GM04504 (cell line): ENCODE measurements at regions not wholly inside any gene's neighbourhood (a gene's known extent, or its start where the extent isn't known, plus 50 kb on each side); places are given as distances from the start of the nearest gene placed in this dataset.
A peak's percentile ranks its signal among the peaks of the same experiment; 100 is the strongest.

ENCODE experiments used
- DNase-seq: peaks from one replicate; pipeline ENCODE4 v3.0.0-alpha.2; 2012; ENCODE audit warnings: low read depth

GRCh38 chr3:168383573-168383972, 287.8 kb upstream of the GOLIM4 start:
- DNase-seq, result no peak

- DNase-seq, result no peak
These were observed 276.1 kb upstream of the GOLIM4 start for GRCh38 chr3:168371846-168372245.

- DNase-seq, result no peak
These were observed 269.2 kb upstream of the GOLIM4 start for GRCh38 chr3:168364967-168365366.

- DNase-seq, result no peak
These were observed 267.0 kb upstream of the GOLIM4 start for GRCh38 chr3:168362661-168363247.

GRCh38 chr3:168362156-168362555, 266.4 kb upstream of the GOLIM4 start:
- no peak for DNase-seq

- no peak for DNase-seq
These were observed 265.3 kb upstream of the GOLIM4 start for GRCh38 chr3:168360993-168361392.

- DNase-seq, result no peak
These were observed 247.5 kb upstream of the GOLIM4 start for GRCh38 chr3:168342946-168343850.

GRCh38 chr3:168341956-168342936, 246.5 kb upstream of the GOLIM4 start:
- no peak for DNase-seq

- peak; percentile 9 for DNase-seq
These were observed 245.6 kb upstream of the GOLIM4 start for GRCh38 chr3:168341192-168341815.

- no peak for DNase-seq
These were observed 242.4 kb upstream of the GOLIM4 start for GRCh38 chr3:168338161-168338560.

- DNase-seq, result no peak
These were observed 240.6 kb upstream of the GOLIM4 start for GRCh38 chr3:168336276-168336675.

- no peak for DNase-seq
These were observed 237.7 kb upstream of the GOLIM4 start for GRCh38 chr3:168333410-168333935.

GRCh38 chr3:168331756-168332155, 236.0 kb upstream of the GOLIM4 start:
- no peak for DNase-seq

GRCh38 chr3:168330983-168331382, 235.3 kb upstream of the GOLIM4 start:
- no peak for DNase-seq

- DNase-seq, result no peak
These were observed 232.1 kb upstream of the GOLIM4 start for GRCh38 chr3:168327856-168328255.

GRCh38 chr3:168325684-168326083, 230.0 kb upstream of the GOLIM4 start:
- DNase-seq, result no peak

- no peak for DNase-seq
These were observed 227.2 kb upstream of the GOLIM4 start for GRCh38 chr3:168322941-168323340.

- DNase-seq, result no peak
These were observed 218.4 kb upstream of the GOLIM4 start for GRCh38 chr3:168314166-168314565.

GRCh38 chr3:168312984-168313383, 217.3 kb upstream of the GOLIM4 start:
- no peak for DNase-seq

- no peak for DNase-seq
These were observed 212.2 kb upstream of the GOLIM4 start for GRCh38 chr3:168307893-168308292.

- no peak for DNase-seq
These were observed 199.3 kb upstream of the GOLIM4 start for GRCh38 chr3:168295027-168295426.

- no peak for DNase-seq
These were observed 196.6 kb upstream of the GOLIM4 start for GRCh38 chr3:168292296-168292695.
